Small intestine (tissue), 7 donors: ENCODE measurements at regions not wholly inside any gene's neighbourhood (a gene's known extent, or its start where the extent isn't known, plus 50 kb on each side); places are given as distances from the start of the nearest gene placed in this dataset.

Experiments
- DNase-seq, 2 donors: peaks; one replicate each; pipeline versions ENCODE4 v3.0.0 to v3.0.0-alpha.2; 2013
- FAIRE-seq: peaks from 2 replicates; lab custom pipeline; 2012; peaks lifted over from hg19 to GRCh38; lab: Jason Lieb, UNC
- H3K27ac ChIP-seq, 3 donors: one replicate each; pipeline ENCODE4 v1.5.1; 2013; ENCODE audit warnings: low read length in 2 of 3, mild to moderate bottlenecking in 2 of 3, control low read depth in 1 of 3, inconsistent platforms in 1 of 3, low read depth in 1 of 3, moderate library complexity in 1 of 3
- H3K27me3 ChIP-seq, 3 donors: one replicate each; pipeline ENCODE4 v1.6.1; 2013; ENCODE audit warnings: low read length in 3 of 3, inconsistent platforms in 1 of 3; ENCODE audit not compliant: control insufficient read depth in 3 of 3, insufficient read depth in 3 of 3
- H3K36me3 ChIP-seq, 3 donors: one replicate each; pipeline ENCODE4 v1.6.1; 2013; ENCODE audit warnings: low read length in 3 of 3, inconsistent platforms in 1 of 3, low read depth in 1 of 3, mild to moderate bottlenecking in 1 of 3, moderate library complexity in 1 of 3; ENCODE audit not compliant: control insufficient read depth in 3 of 3, insufficient read depth in 2 of 3
- H3K4me1 ChIP-seq, 3 donors: one replicate each; pipeline ENCODE4 v1.6.1; 2013; ENCODE audit warnings: low read length in 2 of 3, inconsistent platforms in 1 of 3, low read depth in 1 of 3, mild to moderate bottlenecking in 1 of 3, moderate library complexity in 1 of 3; ENCODE audit not compliant: control insufficient read depth in 3 of 3, insufficient read depth in 2 of 3
- H3K4me3 ChIP-seq, 3 donors: one replicate each; pipeline ENCODE4 v1.5.1; 2013; ENCODE audit warnings: low read length in 3 of 3, control low read depth in 1 of 3, inconsistent platforms in 1 of 3, low read depth in 1 of 3, mild to moderate bottlenecking in 1 of 3, moderate library complexity in 1 of 3
- H3K9me3 ChIP-seq, 2 donors: one replicate each; pipeline ENCODE4 v1.6.1; 2013; ENCODE audit warnings: low read depth in 1 of 2, low read length in 1 of 2; ENCODE audit not compliant: control insufficient read depth in 2 of 2, insufficient read depth in 1 of 2
- WGBS, 3 donors: extraction: QIAGEN DNeasy Blood & Tissue Kit; methylation state at CpG; one replicate each; pipeline ENCODE4 v1.1.7; 2013; 5-methylcytosine and 5-hydroxymethylcytosine counted together
- donor health status: healthy with polysubstance abuse.
- donor health status: control.
- donor health status: control.
- donor health status: Bipolar disorder and iron deficiency.
- donor health status: healthy.

GRCh38 chr6:25008707-25009392 lies 73.1 kb upstream of the RIPOR2 start:
- 80 to 91% (median 81%) methylated on average over 4 of the region's 4 CpGs for WGBS, 3 donors
- Histone ChIP-seq H3K27ac (no peak overlapping the region), H3K4me1 (peaks cover 0 to 4% (median 0%) of the 10 kb centered on the region in 3 donors), H3K4me3 (no peak overlapping the region), H3K27me3 (no peaks in the 10 kb centered on the region), H3K9me3 (no peaks in the 10 kb centered on the region), H3K36me3 (no peaks in the 10 kb centered on the region)
- FAIRE-seq (no peak), DNase-seq (no peak)

- H3K27ac ChIP-seq, result no peak overlapping the region
- peaks cover 0 to 4% (median 0%) of the 10 kb centered on the region in 3 donors for H3K4me1 ChIP-seq
- no peaks in the 10 kb centered on the region for H3K9me3 ChIP-seq
- DNase-seq (no peak), FAIRE-seq (no peak)
- WGBS, 3 donors, result 86 to 89% (median 89%) methylated on average over 6 of the region's 6 CpGs
- no peaks in the 10 kb centered on the region for H3K27me3 ChIP-seq
- H3K36me3 ChIP-seq, result no peaks in the 10 kb centered on the region
- no peak overlapping the region for H3K4me3 ChIP-seq
These were observed 73.6 kb upstream of the RIPOR2 start for GRCh38 chr6:25009393-25009710.

- DNase-seq (no peak), FAIRE-seq (no peak)
- Histone ChIP-seq H3K4me1 (peaks cover 0 to 4% (median 0%) of the 10 kb centered on the region in 3 donors), H3K36me3 (no peaks in the 10 kb centered on the region), H3K4me3 (no peak overlapping the region), H3K9me3 (no peaks in the 10 kb centered on the region), H3K27me3 (no peaks in the 10 kb centered on the region), H3K27ac (no peak overlapping the region)
- 88 to 94% (median 89%) methylated on average over 6 of the region's 6 CpGs for WGBS, 3 donors
These were observed 74.4 kb upstream of the RIPOR2 start for GRCh38 chr6:25010176-25010575.

GRCh38 chr6:25010902-25011625 lies 75.3 kb upstream of the RIPOR2 start:
- WGBS, 3 donors, result 92 to 96% (median 96%) methylated on average over 3 of the region's 3 CpGs
- no peak for DNase-seq
- Histone ChIP-seq H3K36me3 (no peaks in the 10 kb centered on the region), H3K4me3 (no peak overlapping the region), H3K27ac (no peak overlapping the region), H3K9me3 (no peaks in the 10 kb centered on the region), H3K27me3 (no peaks in the 10 kb centered on the region), H3K4me1 (peaks cover 0 to 4% (median 0%) of the 10 kb centered on the region in 3 donors)
- FAIRE-seq, result no peak

- Histone ChIP-seq H3K4me3 (no peak overlapping the region), H3K4me1 (no peaks in the 10 kb centered on the region), H3K27me3 (no peaks in the 10 kb centered on the region), H3K36me3 (no peaks in the 10 kb centered on the region), H3K27ac (no peak overlapping the region), H3K9me3 (no peaks in the 10 kb centered on the region)
- DNase-seq, result no peak
- no peak for FAIRE-seq
- 13 to 45% (median 32%) methylated on average over 2 of the region's 2 CpGs for WGBS, 3 donors
These were observed 76.9 kb upstream of the RIPOR2 start for GRCh38 chr6:25012657-25013056.

GRCh38 chr6:25013246-25013645 lies 77.5 kb upstream of the RIPOR2 start:
- DNase-seq, result no peak
- H3K4me1 ChIP-seq, result no peaks in the 10 kb centered on the region
- FAIRE-seq, result no peak
- H3K27me3 ChIP-seq, result no peaks in the 10 kb centered on the region
- 57 to 82% (median 61%) methylated on average over 4 of the region's 4 CpGs for WGBS, 3 donors
- no peak overlapping the region for H3K27ac ChIP-seq
- no peaks in the 10 kb centered on the region for H3K9me3 ChIP-seq
- no peaks in the 10 kb centered on the region for H3K36me3 ChIP-seq
- no peak overlapping the region for H3K4me3 ChIP-seq

GRCh38 chr6:25014369-25014768 lies 78.6 kb upstream of the RIPOR2 start:
- Histone ChIP-seq H3K4me1 (no peaks in the 10 kb centered on the region), H3K9me3 (no peaks in the 10 kb centered on the region), H3K27ac (no peak overlapping the region), H3K36me3 (no peaks in the 10 kb centered on the region), H3K27me3 (no peaks in the 10 kb centered on the region), H3K4me3 (no peak overlapping the region)
- no peak for FAIRE-seq
- WGBS, 3 donors, result 69 to 80% (median 69%) methylated on average over 3 of the region's 3 CpGs
- no peak for DNase-seq

GRCh38 chr6:25014791-25015560 lies 79.2 kb upstream of the RIPOR2 start:
- Histone ChIP-seq H3K4me1 (no peaks in the 10 kb centered on the region), H3K9me3 (no peaks in the 10 kb centered on the region), H3K27ac (no peak overlapping the region), H3K4me3 (no peak overlapping the region), H3K36me3 (no peaks in the 10 kb centered on the region), H3K27me3 (no peaks in the 10 kb centered on the region)
- FAIRE-seq (no peak), DNase-seq (peak in 1 of 2 donors; percentile 16)
- WGBS, 3 donors, result 50 to 64% (median 57%) methylated on average over 11 of the region's 11 CpGs
